Activated naive CD4-positive, alpha-beta T cell treated with anti-CD3 and anti-CD28 coated beads, Interleukin-2, amount 50 U/mL, for 24 hours (primary cell): ENCODE measurements at regions not wholly inside any gene's neighbourhood (a gene's known extent, or its start where the extent isn't known, plus 50 kb on each side); places are given as distances from the start of the nearest gene placed in this dataset.
A peak's percentile ranks its signal among the peaks of the same experiment; 100 is the strongest.

Experiments
- H3K27ac Mint-ChIP-seq: one replicate; pipeline ENCODE4 v1.8.0; 2021; ENCODE audit warnings: mild to moderate bottlenecking, mixed read lengths
- H3K27me3 Mint-ChIP-seq: one replicate; pipeline ENCODE4 v1.8.0; 2021; ENCODE audit warnings: mixed read lengths
- H3K36me3 Mint-ChIP-seq: one replicate; pipeline ENCODE4 v1.8.0; 2021; ENCODE audit warnings: mixed read lengths
- H3K4me1 Mint-ChIP-seq: one replicate; pipeline ENCODE4 v1.8.0; 2021; ENCODE audit warnings: mixed read lengths
- H3K4me3 Mint-ChIP-seq: one replicate; pipeline ENCODE4 v1.8.0; 2021; ENCODE audit warnings: mild to moderate bottlenecking, mixed read lengths
- H3K9me3 Mint-ChIP-seq: one replicate; pipeline ENCODE4 v1.8.0; 2021; ENCODE audit warnings: mixed read lengths

DNA sequence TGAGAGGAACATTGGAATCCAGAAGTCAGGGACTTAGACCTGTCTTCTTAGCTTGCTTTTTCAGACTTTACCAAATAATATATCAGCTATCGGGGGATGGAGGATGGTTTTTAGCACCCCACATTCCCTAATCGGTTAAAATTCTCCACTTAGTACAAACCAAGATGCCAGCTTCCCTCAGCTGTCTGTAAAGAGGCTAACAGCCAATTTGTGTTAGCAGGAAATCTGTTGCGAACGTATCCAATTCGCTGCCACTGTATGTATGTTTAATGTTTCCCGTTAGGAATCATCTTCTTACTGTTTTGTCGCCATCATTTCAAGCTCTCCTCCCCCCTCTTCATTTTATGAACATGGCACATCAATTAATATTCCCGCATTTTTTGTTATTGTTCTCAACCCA lies 289.0 kb downstream of the BCL11B start:
- Mint-ChIP-seq H3K9me3 (peaks cover 5% of the 10 kb centered on the region), H3K27me3 (no peaks in the 10 kb centered on the region), H3K27ac (peak overlapping the region; percentile 11), H3K4me1 (peaks cover 48% of the 10 kb centered on the region), H3K36me3 (peaks cover 5% of the 10 kb centered on the region), H3K4me3 (no peak overlapping the region)

DNA sequence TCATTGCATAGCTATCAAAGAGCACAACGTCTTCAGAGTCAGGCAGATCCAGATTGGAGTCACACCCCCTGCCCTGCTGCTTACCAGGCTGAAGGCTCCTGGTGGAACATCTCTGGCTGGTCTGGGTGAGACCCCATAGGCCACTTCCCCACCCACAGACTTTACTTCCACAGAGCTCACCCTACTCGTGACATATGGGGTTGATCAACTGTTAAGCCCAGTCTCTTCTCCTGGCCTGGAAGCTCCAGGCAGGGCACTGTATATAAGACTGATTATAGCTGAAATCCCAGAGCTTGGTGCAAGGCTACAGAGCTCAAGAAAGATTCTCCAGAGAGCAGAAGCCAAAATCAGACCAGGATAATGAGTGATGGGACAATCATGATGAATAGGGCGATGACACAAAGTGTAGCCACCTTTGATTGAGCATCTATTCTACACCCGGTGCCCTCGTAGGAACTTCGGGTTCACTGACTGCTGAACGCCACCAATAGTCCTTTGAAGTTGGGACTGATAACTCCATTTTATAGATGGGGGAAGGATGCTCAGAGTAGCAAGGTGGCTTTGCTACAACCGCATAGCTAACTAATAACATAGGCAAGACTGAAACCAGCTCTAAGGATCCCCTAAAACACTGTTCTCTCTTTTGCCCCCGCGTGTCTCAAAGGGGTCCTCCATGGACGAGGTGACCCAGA lies 287.8 kb downstream of the BCL11B start:
- Mint-ChIP-seq H3K27me3 (no peaks in the 10 kb centered on the region), H3K36me3 (no peaks in the 10 kb centered on the region), H3K4me3 (peak overlapping the region; percentile 66), H3K27ac (peak overlapping the region; percentile 93), H3K9me3 (peaks cover 5% of the 10 kb centered on the region), H3K4me1 (peaks cover 49% of the 10 kb centered on the region)

DNA sequence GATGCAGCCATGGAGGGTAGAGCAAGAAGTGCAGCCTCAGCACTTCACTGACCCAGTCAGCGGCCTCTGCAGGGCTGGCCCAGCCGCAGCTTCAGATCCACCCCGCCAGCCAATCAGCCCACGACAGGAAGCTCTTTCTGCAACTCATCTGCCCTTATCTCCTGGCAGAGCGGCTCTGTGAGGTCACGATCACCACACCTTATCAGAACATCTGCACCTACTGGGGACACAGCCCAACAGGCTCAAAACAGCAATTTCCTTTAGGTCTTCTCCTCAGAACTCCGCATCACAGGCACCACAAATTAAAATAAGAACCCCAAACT lies 287.3 kb downstream of the BCL11B start:
- Mint-ChIP-seq H3K4me3 (peak overlapping the region; percentile 66), H3K36me3 (no peaks in the 10 kb centered on the region), H3K4me1 (peaks cover 46% of the 10 kb centered on the region), H3K9me3 (peaks cover 5% of the 10 kb centered on the region), H3K27ac (peak overlapping the region; percentile 93), H3K27me3 (no peaks in the 10 kb centered on the region)

DNA sequence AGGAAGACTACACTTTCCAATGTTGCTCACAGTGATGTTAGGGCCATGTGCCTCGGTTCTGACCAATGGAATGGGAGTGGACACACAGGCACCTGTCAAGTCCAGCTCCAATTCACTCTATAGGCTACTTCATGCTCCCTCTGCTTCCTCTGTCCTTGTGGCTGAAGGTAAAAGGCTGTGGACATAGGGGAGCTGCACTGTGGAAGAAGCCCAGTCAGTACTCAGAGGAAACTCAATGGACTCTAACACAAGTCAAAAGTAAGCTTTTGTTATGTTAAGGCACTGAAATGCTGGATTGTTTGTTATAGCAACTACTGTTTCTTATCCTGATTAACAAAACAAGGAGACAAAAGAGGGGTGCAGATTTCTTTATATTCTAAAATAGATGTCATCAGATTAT lies 278.2 kb downstream of the BCL11B start:
- Mint-ChIP-seq H3K36me3 (no peaks in the 10 kb centered on the region), H3K4me3 (peak overlapping the region; percentile 70), H3K9me3 (no peaks in the 10 kb centered on the region), H3K27ac (peak overlapping the region; percentile 95), H3K27me3 (no peaks in the 10 kb centered on the region), H3K4me1 (peaks cover 34% of the 10 kb centered on the region)

DNA sequence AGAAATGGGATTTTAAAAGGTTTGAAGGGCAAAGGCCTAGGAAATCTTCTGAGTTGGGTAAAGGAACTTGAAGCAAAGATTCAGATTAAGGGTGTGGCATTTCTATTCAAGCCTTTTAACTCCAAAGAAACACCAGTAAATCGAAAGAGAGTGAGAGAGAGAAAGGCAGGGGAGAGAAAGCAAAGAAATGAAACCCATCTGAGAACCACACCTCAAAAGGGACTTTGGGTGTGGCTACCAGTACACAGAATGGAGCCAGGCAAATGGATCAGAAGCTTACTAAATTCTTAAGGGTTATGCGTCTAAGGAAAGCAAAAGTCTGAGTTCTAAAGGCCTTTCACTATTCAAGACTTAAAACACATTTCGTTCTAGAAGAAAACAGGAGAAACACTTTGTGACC lies 277.4 kb downstream of the BCL11B start:
- H3K4me3 Mint-ChIP-seq = peak overlapping the region; percentile 70
- no peaks in the 10 kb centered on the region for H3K27me3 Mint-ChIP-seq
- H3K36me3 Mint-ChIP-seq = no peaks in the 10 kb centered on the region
- H3K27ac Mint-ChIP-seq = peak overlapping the region; percentile 95
- no peaks in the 10 kb centered on the region for H3K9me3 Mint-ChIP-seq
- peaks cover 31% of the 10 kb centered on the region for H3K4me1 Mint-ChIP-seq

DNA sequence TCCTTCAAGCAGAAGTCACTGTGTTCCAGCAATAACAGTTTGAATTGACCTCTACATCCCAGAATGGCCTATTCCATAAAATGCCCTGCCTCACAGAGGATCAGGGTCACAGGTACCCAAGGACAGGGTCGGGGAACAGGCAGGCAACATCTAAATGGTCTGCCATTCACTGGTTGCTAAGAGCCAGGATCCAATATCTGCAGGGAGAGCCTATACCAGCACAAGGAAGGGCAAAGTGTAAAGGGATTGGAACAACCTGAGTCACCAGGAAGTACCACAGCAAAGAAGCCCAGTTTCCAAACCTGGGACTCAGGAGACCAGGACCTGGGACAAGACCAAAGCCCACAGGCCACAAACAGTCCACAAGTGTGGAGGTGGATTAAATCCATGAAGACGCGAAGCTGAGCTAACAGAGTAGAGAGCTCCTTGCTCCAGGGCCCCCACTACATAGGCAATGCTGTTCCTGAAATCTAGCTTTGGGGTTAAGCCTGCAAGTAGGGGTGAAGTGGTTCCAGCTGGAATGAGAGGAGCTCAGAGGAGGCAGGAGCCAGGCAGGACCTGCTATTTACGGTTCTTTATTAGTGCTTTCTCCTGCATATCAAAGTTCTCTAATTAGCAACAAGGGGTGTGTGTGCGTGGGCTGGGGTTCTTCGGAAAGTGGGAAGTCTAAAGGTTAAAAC lies 274.3 kb downstream of the BCL11B start:
- Mint-ChIP-seq H3K4me1 (peaks cover 31% of the 10 kb centered on the region), H3K27ac (no peak overlapping the region), H3K4me3 (no peak overlapping the region), H3K36me3 (no peaks in the 10 kb centered on the region), H3K27me3 (no peaks in the 10 kb centered on the region), H3K9me3 (no peaks in the 10 kb centered on the region)

DNA sequence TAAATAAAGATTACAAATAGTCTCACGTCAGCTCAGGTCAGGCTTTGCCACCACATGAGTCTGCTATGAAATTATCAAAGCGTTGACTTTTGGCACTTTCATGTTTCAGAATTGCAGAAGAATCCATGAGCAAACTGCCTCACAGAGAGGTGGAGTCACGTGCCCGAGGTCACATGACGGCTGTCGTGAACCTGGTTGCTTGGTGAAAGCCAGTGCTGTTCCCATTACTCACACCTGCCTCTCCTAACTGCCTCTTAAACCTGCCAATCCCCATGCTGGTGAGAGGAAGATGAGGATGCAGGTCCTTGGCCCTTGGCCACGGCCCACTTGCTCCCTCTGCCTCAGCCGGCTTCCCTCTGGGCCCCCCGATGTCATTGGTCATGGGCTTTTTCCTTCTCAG lies 272.7 kb downstream of the BCL11B start:
- Mint-ChIP-seq H3K27me3 (no peaks in the 10 kb centered on the region), H3K4me1 (peaks cover 17% of the 10 kb centered on the region), H3K36me3 (peaks cover 2% of the 10 kb centered on the region), H3K9me3 (no peaks in the 10 kb centered on the region), H3K27ac (no peak overlapping the region), H3K4me3 (no peak overlapping the region)

DNA sequence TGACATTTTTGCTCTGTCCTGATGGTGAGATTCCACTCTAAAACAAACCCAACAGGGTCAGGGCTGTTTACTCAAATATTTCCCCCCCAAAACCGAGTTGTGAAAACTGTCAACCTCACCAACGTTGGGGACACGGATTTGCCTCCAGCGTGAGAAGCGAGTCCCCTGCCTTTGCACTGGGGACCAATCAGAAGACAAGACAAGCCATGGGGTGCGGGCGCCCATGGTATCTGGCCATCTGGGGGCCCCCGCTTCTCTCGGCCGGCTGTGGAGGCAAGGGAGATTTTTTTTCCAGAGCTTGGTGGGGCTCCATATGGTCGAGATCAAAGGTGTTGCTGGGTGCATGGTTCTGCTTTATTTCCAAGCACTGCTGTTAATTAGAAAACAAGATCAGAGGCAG lies 272.1 kb downstream of the BCL11B start:
- Mint-ChIP-seq H3K9me3 (no peaks in the 10 kb centered on the region), H3K27ac (no peak overlapping the region), H3K36me3 (peaks cover 2% of the 10 kb centered on the region), H3K27me3 (no peaks in the 10 kb centered on the region), H3K4me3 (no peak overlapping the region), H3K4me1 (peaks cover 12% of the 10 kb centered on the region)

DNA sequence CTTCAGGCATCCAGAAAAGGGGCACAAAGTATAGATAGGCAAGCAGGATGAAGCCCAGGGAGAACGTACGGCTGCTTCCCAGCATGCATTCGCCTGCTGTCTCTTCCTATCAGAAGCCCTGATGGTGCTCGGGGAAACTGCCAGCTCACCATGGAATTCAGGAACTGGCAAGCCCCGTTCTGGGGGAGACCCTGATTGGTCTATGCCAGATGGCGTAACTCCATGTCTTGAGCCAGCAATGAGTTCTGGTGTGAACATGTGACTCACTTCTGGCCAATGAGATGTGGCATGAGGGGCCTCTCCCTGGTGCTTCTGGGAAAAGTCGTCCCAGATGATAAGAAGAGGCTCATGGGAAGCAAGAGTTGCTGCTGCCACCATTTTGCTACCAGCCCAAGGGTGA lies 270.8 kb downstream of the BCL11B start:
- peaks cover 2% of the 10 kb centered on the region for H3K36me3 Mint-ChIP-seq
- H3K4me3 Mint-ChIP-seq = no peak overlapping the region
- H3K27me3 Mint-ChIP-seq = no peaks in the 10 kb centered on the region
- H3K27ac Mint-ChIP-seq = no peak overlapping the region
- H3K9me3 Mint-ChIP-seq = no peaks in the 10 kb centered on the region
- H3K4me1 Mint-ChIP-seq = no peaks in the 10 kb centered on the region

DNA sequence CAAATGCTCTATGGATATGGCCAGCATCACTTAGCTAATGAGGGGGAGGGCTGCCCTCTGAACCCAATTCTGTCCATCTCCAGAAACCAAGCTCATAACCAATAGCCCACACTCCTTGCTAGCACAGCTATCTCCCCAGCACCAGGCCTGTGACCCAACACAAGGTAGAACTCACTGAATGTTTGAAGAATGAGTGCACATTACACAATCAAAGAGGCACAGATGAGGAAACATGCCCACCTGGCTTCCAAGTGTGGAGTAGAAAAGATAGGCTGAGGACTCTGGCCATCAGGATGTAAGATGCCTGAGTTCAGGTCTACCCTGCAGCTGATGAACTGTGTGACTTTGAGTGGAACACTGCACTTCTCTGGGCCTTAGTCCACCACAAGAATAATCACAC lies 268.4 kb downstream of the BCL11B start:
- Mint-ChIP-seq H3K9me3 (no peaks in the 10 kb centered on the region), H3K27me3 (no peaks in the 10 kb centered on the region), H3K4me1 (no peaks in the 10 kb centered on the region), H3K4me3 (no peak overlapping the region), H3K27ac (no peak overlapping the region), H3K36me3 (peaks cover 2% of the 10 kb centered on the region)

DNA sequence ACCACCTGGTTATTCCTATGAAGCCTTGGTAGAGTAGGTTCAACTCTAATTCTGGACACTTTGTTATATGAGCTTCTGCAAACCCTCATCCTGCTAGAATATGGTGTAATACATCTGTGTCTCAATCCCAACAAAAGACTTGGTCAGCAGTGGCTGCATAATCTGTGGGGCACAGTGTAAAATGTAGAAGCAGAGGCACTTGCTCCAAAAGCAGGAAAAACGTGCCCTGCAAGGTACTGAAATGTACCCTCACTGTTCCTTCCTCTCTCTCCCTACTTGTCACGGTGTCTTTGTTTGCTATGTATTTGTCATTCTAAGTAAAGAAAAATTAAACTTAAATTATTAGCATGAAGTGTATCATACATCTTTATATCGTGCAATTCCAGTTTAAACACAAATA lies 267.9 kb downstream of the BCL11B start:
- Mint-ChIP-seq H3K9me3 (no peaks in the 10 kb centered on the region), H3K27me3 (no peaks in the 10 kb centered on the region), H3K4me3 (no peak overlapping the region), H3K36me3 (peaks cover 2% of the 10 kb centered on the region), H3K4me1 (peaks cover 4% of the 10 kb centered on the region), H3K27ac (no peak overlapping the region)

DNA sequence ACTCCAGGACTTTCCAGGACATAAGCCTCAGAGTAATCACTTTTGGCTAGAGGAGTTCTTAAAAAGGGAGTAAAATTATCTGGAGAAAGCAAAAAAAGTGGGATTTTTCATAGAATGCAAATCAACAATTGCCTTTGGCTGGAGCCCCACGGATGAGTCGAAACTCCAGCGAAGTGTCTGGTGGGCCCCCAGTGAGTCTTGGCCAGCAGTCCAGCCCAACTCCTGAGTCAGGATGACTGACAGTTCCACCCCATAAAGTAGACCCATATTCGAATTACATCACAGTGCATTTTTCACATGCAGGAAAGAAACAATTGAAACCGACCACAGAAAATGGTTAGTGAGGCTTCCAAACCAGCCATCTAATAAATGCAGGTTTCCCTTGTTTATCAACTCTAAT lies 265.7 kb downstream of the BCL11B start:
- Mint-ChIP-seq H3K27ac (no peak overlapping the region), H3K9me3 (no peaks in the 10 kb centered on the region), H3K4me1 (peaks cover 15% of the 10 kb centered on the region), H3K36me3 (peaks cover 2% of the 10 kb centered on the region), H3K27me3 (no peaks in the 10 kb centered on the region), H3K4me3 (no peak overlapping the region)

DNA sequence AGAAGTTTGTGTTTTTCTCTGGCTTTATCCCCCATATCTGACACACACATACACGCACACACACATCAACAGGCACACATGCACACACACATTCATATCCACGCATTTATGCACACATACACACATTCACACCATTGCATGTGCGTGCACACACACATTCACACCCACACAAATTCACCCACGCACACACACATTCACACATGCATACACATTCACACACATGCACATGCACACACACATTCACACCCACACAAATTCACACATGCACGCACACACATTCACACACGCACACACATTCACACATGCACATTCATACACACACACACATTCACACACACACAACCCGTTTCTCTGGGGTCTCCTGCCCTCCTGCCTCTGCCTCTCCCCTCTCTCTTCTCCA lies 264.2 kb downstream of the BCL11B start:
- Mint-ChIP-seq H3K4me1 (peaks cover 15% of the 10 kb centered on the region), H3K36me3 (peaks cover 2% of the 10 kb centered on the region), H3K9me3 (no peaks in the 10 kb centered on the region), H3K27me3 (no peaks in the 10 kb centered on the region), H3K27ac (no peak overlapping the region), H3K4me3 (no peak overlapping the region)

DNA sequence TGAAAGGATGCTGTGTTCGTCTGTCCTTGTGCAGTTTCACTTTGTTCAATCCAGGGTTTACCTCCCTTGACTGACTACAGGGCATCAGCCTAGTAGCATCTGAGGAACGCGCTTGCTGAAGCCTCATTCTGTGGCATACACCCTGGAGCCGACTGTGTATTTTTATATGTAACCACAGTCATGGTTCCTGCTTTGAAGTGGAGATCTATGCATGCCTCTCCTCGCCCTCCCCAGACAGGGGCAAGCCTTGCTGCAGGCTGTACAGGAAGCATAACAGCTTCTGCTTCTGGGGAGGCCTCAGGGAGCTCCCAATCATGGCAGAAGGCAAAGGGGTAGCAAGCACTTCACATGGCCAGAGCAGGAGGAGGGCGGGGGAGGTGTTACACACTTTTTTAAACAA lies 262.1 kb downstream of the BCL11B start:
- Mint-ChIP-seq H3K27ac (no peak overlapping the region), H3K4me1 (peaks cover 15% of the 10 kb centered on the region), H3K9me3 (no peaks in the 10 kb centered on the region), H3K4me3 (no peak overlapping the region), H3K36me3 (no peaks in the 10 kb centered on the region), H3K27me3 (no peaks in the 10 kb centered on the region)

DNA sequence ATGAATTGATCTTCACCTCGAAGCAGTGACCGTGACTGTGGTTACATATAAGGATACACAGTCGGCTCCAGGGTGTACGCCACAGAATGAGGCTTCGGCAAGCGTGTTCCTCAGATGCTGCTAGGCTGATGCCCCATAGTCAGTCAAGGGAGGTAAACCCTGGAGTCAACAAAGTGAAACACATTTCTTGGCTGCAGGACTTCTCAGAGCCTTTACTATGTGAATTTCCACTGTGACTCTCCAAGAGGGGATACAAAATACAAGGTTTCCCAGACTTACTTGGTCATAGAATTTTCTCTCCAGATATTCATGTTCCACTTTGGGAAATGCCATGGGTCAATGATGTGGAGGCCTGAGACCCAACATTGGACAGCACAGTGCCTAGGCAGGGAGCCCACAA lies 260.6 kb downstream of the BCL11B start:
- Mint-ChIP-seq H3K4me3 (no peak overlapping the region), H3K36me3 (no peaks in the 10 kb centered on the region), H3K27ac (no peak overlapping the region), H3K27me3 (no peaks in the 10 kb centered on the region), H3K9me3 (no peaks in the 10 kb centered on the region), H3K4me1 (peaks cover 15% of the 10 kb centered on the region)

DNA sequence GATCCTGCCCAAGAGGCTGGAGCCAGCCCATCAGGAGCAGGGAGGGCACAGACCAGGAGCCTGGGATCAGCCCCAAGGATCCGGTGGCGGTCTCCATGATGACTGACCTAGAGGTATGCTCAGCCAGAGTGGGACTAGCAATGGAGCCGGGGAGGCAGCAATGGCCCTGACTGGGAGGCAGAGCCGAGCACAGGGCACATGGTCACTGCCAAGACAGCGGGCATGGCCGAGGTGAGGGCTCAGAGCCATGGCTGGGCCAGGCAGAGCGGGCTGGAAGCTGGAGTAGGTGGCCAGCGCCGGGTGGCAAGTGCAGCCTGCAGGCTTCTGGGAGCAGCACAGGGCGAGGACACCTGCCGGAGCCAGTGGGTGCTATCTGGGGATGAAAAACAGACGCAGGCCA lies 259.3 kb downstream of the BCL11B start:
- H3K9me3 Mint-ChIP-seq = no peaks in the 10 kb centered on the region
- no peak overlapping the region for H3K4me3 Mint-ChIP-seq
- no peak overlapping the region for H3K27ac Mint-ChIP-seq
- H3K4me1 Mint-ChIP-seq = peaks cover 15% of the 10 kb centered on the region
- H3K36me3 Mint-ChIP-seq = no peaks in the 10 kb centered on the region
- H3K27me3 Mint-ChIP-seq = no peaks in the 10 kb centered on the region

DNA sequence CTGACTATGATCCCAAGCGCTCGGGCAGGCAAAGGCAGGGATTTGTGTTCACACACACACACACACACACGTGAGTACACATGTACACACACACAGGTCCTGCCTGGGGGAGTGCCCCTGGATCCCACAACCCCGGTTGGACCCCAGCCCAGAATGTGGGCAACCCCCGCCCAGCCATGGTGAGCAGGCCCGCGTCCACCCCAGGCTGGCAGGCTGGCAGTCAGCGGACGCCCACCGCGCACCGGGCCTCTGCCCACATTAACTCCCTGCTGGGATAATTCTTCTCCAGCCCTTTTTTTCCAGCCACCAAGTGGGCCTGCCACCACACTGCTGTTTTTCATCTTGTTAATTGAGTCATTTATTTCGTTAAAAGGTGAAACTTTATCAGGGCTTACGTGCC lies 256.2 kb downstream of the BCL11B start:
- Mint-ChIP-seq H3K4me1 (peaks cover 11% of the 10 kb centered on the region), H3K27me3 (no peaks in the 10 kb centered on the region), H3K27ac (no peak overlapping the region), H3K4me3 (no peak overlapping the region), H3K36me3 (peaks cover 2% of the 10 kb centered on the region), H3K9me3 (peaks cover 4% of the 10 kb centered on the region)
